MG63 (cell line): ENCODE measurements at regions not wholly inside any gene's neighbourhood (a gene's known extent, or its start where the extent isn't known, plus 50 kb on each side); places are given as distances from the start of the nearest gene placed in this dataset.
A peak's percentile ranks its signal among the peaks of the same experiment; 100 is the strongest.
"Not testable (repeated sequence)": the region's sequence is repeated elsewhere in the genome, so short reads cannot be mapped to it uniquely, and the experiment has no call there.

ENCODE experiments used
- DNase-seq: peaks from one replicate; pipeline ENCODE4 v3.0.0-alpha.2; 2020
- H3K27me3 ChIP-seq: fragments of 250-450 bp; sonication (Bioruptor Pico); 2 replicates; pipeline ENCODE4 v1.5.1; 2020; ENCODE audit warnings: mild to moderate bottlenecking, moderate library complexity
- H3K36me3 ChIP-seq: fragments of 250-450 bp; sonication (Bioruptor Pico); 2 replicates; pipeline ENCODE4 v1.5.1; 2020; ENCODE audit warnings: mild to moderate bottlenecking, moderate library complexity
- H3K4me3 ChIP-seq: fragments of 250-450 bp; sonication (Bioruptor Pico); 2 replicates; pipeline ENCODE4 v1.5.1; 2020; ENCODE audit warnings: mild to moderate bottlenecking, moderate library complexity
- H3K9me3 ChIP-seq: fragments of 250-450 bp; sonication (Bioruptor Pico); 2 replicates; pipeline ENCODE4 v1.5.1; 2020; ENCODE audit warnings: mild to moderate bottlenecking, moderate library complexity

DNA sequence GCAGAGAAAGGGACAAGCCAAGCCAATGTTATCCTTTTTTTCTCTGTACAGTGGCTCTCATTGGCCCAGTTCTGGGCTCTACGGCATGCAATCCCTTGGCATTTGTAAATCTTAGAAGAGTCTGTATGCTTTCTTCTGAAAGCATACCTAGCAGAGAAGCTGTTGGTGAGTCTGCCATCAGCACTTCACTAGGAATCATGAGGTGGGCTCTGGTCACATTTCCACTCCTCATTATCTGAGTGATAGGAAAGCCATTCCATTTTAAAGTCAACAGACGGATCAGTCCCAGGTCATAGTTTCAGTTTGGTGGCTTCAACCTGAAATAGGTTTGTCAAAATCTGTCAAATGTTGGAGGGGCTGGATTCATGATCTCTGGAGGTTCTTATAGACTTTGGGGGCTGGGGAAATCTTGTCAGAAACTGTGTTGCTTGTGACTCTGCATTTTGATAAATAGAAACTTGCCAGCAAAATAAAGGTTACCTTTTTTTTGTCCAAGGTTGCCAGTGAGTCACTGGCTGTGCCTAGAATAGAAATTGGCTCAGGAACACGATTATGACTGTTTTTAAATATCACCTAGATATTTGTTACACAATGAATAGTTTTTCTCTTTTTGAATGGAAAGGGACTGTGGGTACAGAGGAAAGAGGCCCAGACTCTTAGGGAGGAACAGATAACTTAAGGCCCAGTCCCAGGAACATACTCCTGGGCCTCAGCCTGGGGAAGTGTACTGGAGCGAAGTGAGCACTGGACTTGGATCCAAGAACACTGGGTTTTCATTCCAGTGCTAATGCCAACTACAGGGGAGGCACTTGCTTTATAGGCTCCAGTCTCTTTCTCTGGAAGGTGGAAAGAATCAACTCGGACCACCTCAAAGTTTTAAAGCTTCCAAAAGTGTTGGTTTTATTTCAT lies 183.1 kb downstream of the NMUR2 start:
- no peaks in the 10 kb centered on the region for H3K9me3 ChIP-seq
- H3K4me3 ChIP-seq = no peak overlapping the region
- no peaks in the 10 kb centered on the region for H3K36me3 ChIP-seq
- no peaks in the 10 kb centered on the region for H3K27me3 ChIP-seq
- no peak for DNase-seq

DNA sequence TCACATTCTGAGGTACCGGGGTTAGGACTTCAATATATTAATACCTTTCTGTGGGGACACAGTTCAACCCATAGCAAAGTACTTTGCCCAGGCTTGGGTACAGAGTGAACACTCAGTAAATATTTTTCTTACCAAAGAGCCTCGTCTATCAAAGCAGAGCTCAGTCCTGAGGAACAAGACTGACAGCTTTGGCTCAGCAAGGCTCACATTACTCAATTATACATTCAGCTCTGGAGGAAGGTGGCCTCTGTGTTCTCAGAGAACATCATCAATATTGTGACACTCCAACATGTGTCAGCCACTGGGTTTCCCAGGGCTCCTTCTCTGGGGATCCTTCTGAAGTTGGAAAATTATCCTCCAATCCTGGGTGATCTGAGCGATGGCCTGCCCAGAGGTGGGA lies 186.4 kb downstream of the NMUR2 start:
- Histone ChIP-seq H3K27me3 (no peaks in the 10 kb centered on the region), H3K36me3 (no peaks in the 10 kb centered on the region), H3K4me3 (no peak overlapping the region), H3K9me3 (no peaks in the 10 kb centered on the region; the same call in 1 of the 2 replicates)
- DNase-seq = no peak

DNA sequence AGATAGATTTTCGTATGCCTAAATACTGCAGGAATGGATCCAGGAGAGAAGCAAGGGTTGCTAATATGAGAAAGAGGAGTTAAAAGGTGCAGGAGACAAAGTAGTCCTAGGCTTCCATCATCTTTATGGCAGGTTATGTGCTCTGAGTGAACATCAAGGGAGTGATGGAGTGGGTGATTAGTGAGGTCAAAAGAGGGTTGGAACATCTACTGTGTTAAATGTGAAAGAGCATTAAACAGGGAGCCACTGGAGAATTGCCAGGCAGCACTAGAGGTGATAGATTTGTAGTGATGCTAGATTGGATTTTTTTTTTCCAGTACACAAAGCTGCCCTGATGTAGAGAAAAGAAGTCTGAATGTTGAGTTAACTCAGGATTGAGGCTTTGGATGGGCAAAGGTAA lies 199.3 kb downstream of the NMUR2 start:
- Histone ChIP-seq H3K4me3 (no peak overlapping the region), H3K36me3 (no peaks in the 10 kb centered on the region), H3K9me3 (no peaks in the 10 kb centered on the region), H3K27me3 (no peaks in the 10 kb centered on the region)
- no peak for DNase-seq

DNA sequence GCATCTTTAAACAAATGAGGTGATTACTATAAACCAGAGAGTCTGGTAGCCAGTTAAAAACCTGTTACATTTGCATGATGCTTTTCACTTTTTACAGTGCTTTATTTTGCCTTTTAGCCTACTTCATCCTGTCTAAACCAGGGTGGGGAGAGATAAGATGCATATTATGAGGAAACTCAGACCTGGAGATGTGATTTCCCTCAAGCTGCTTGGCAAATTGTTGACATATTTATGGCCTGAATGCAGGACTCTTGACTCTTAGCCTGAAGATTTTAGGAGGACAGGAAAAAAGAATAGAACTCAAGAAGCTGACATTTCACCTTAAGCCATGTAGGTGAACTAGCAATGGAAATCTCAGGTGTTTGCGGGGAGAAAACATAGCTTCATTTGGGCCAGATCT lies 202.8 kb downstream of the NMUR2 start:
- no peaks in the 10 kb centered on the region for H3K9me3 ChIP-seq
- no peak for DNase-seq

DNA sequence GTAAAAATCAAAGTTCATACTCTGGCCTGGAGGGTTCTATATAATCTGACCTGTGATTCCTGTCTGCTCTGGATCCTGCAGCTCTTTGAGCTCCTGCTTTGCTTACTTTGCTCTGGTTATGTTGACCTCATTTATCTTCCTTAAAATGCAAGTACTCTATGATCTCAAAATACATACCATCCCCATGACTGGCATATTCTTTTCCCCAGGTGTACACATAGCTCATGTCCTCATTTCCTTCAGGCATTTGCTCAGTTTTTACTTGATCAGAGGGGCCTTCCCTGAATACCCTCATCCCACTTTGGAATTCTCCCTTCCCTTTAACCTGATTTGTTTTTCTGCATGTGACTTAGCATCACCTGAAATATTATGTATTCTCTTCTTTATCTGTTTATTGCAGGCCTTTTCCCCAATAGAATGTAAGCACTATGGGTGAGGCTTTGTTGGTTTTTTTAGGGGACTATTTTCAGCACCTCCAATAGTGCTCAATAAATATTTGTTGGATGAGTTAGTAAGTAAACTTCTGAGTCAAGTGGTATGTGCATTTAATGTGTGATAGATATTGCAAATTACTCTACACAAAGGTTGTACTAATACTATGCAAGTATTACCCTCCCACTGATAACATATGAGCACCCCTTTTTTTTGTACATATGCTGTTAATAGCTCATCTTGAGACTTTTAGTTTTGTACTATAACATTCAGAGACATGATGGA lies 211.5 kb downstream of the NMUR2 start:
- DNase-seq = no peak
- Histone ChIP-seq H3K9me3 (0 out of 2 replicates have a peak, but pooled peaks cover 5% of the 10 kb centered on the region), H3K27me3 (peaks cover 6% of the 10 kb centered on the region; the same call in 1 of the 2 replicates), H3K4me3 (no peak overlapping the region), H3K36me3 (no peaks in the 10 kb centered on the region)

More for the DNA sequence above, 202.8 kb downstream of the NMUR2 start:
- Histone ChIP-seq H3K4me3 (no peak overlapping the region), H3K36me3 (no peaks in the 10 kb centered on the region), H3K27me3 (peaks cover 6% of the 10 kb centered on the region; the same call in 1 of the 2 replicates)

DNA sequence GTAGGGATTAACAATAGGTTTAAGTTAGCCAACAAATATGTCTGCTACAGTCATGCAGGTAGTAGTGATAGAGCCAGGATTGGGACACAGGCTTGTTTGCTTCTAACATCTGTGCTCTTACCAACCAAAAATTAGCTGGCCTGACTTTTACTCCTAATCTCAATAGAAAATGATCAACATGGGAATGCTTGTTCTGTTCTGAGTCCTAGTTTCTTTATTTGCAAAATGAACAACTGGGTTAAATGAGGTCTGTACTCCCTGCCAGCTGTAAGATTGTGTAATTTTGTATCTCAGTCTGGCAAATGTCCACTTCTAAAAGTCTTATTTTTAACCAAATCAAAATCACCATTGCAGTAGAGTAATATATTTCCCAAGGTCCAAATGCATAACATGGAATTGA lies 216.8 kb downstream of the NMUR2 start:
- DNase-seq = no peak
- H3K36me3 ChIP-seq = no peaks in the 10 kb centered on the region
- H3K9me3 ChIP-seq = 0 out of 2 replicates have a peak, but pooled peaks cover 5% of the 10 kb centered on the region
- 0 out of 2 replicates have a peak, but pooled peaks cover 3% of the 10 kb centered on the region for H3K27me3 ChIP-seq
- H3K4me3 ChIP-seq = no peak overlapping the region

DNA sequence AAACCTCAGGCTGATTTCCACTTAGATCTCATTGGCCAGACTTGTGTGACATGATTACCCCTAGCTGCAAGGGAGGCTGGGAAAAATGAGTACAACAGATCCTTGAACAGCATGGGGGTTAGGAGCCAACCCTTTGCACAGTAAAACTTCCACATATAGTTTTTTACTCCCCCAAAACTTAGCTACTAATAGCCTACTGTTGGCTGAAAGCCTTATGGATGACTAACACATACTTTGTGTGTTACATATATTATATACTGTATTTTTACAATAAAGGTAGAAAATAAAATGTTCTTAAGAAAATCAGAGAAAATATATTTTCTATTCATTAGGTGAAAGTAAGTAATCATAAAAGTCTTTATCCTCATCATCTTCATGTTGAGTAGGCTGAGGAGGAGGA lies 217.4 kb downstream of the NMUR2 start:
- no peak overlapping the region for H3K4me3 ChIP-seq
- no peaks in the 10 kb centered on the region for H3K36me3 ChIP-seq
- no peak for DNase-seq
- 0 out of 2 replicates have a peak, but pooled peaks cover 5% of the 10 kb centered on the region for H3K9me3 ChIP-seq
- H3K27me3 ChIP-seq = 0 out of 2 replicates have a peak, but pooled peaks cover 3% of the 10 kb centered on the region

DNA sequence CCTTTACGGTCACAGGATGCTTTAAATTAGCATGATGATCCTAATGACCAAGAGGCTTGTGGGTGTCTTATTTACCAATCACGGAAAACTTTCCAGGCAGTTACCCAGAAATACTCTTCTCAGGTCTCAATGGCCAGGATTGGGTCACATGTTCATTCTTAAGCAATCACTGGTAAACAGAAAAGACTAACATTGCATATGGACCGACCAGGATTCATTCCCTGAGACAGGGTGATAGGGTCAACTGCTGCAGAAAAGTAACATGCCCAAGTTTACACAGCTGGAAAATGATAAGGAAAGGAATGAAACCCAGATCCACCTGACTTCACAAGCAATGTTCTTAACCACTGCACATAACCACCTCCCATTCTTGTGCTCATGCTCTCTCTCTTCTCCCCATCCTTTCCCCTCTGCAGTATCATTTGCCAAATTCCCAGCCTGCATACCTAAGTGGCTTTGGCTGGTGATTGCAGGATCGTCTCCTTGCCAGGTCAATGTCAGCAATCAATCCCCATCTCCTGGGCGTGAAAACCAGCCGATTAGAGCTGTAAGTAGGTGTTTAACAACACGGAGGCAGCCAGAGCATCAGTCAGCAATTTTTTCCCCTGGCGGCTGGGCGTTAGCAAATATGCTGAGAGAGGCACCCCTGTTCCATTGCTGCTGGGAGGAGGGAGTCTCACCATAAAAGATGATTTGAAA lies 219.4 kb downstream of the NMUR2 start:
- H3K27me3 ChIP-seq = no peaks in the 10 kb centered on the region
- DNase-seq = no peak
- H3K9me3 ChIP-seq = no peaks in the 10 kb centered on the region
- no peaks in the 10 kb centered on the region for H3K36me3 ChIP-seq
- H3K4me3 ChIP-seq = no peak overlapping the region

DNA sequence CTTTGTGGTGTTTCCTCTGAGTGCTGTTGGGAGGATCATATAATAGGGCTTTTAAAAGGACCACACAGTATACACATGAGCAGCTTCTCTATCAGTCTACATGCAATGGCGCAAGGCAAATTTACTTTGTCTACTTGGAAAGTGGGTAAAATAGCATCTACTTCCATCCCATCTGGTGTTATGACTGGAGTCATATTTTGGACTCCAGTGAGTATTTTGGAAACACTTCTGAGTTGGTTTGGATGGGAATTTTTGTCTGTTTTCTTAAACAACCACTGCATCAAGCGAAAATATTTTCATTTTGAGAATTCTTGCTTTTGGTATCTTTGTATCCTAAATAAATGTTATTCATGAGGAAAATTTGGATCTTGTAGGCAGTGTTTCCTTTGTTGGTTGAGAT lies 220.8 kb downstream of the NMUR2 start:
- peaks cover 3% of the 10 kb centered on the region; the same call in 1 of the 2 replicates for H3K9me3 ChIP-seq
- no peaks in the 10 kb centered on the region for H3K27me3 ChIP-seq
- no peaks in the 10 kb centered on the region for H3K36me3 ChIP-seq
- H3K4me3 ChIP-seq = no peak overlapping the region
- DNase-seq = no peak

DNA sequence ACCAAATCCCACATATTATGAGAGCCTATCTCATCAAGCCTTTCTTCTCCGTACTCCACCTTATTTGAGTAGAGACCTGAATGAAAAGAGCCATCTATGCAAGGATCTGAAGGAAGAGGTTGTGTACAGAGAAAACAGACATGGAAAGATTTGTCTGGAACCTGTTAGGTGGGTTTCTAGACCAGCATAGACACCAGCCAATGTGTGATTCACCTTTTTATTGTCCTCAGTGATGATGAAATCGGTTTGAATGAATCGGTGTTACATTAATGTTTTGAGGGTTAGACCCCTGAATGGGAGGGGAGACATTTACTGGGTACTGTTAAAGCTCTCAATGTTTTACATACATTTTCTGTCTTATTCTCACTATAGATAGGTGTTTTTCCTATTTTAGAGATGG lies 223.6 kb downstream of the NMUR2 start:
- Histone ChIP-seq H3K27me3 (no peaks in the 10 kb centered on the region), H3K9me3 (peaks cover 3% of the 10 kb centered on the region; the same call in 1 of the 2 replicates), H3K4me3 (no peak overlapping the region), H3K36me3 (no peaks in the 10 kb centered on the region)
- DNase-seq = no peak

DNA sequence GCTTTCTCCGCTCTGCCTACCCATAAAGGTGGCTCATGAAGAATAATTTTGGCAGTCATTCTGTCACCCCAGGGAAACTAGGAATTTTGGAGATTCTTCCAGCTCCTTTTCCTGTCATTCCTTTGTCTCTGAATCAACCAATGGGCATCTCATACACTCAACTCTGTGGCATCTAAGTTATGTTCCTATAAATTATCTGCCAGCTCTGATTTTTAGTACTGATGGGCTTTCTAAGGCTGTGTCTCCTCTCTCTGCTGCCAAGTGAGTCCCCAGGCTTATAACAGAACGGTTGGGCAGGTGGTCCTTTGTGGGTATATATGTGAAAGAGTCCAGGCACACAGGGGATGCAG lies 226.8 kb downstream of the NMUR2 start:
- H3K9me3 ChIP-seq = peaks cover 3% of the 10 kb centered on the region; the same call in 1 of the 2 replicates
- no peak overlapping the region for H3K4me3 ChIP-seq
- H3K27me3 ChIP-seq = no peaks in the 10 kb centered on the region
- DNase-seq = no peak
- H3K36me3 ChIP-seq = no peaks in the 10 kb centered on the region

DNA sequence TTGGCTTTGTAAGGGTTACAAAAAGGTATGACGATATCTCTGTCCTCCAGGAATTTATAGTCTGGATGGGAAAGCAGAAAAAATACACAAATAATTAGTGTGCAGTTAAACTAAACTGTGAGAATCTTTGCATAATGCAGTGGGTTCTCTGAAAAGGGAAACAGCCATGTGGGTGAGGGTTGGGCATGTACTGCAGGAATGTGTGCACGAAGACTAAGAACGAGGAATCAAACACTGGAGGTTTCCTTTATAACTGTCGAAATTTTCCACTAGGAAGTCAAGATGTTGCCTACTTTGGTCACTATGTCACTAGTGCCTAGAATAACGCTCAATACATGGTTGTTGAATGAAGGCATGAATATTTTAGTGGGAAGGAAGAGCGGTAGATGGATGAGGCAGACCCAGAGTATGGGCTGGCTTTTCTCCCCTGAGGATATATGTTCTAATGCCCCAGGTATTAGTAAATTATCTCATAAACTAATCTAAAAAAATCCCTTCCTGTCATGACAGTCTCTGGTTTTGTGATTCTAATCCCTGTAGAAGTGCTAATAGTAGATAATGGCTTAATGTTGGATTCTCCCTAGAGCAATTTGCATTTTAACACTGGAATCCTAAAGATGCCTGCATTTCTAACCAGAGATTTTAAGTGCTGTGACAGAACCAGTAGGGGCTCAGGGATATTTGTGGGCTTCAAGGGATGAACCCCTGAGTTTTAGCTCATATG lies 227.3 kb downstream of the NMUR2 start:
- no peak for DNase-seq
- Histone ChIP-seq H3K27me3 (no peaks in the 10 kb centered on the region), H3K4me3 (no peak overlapping the region), H3K9me3 (peaks cover 3% of the 10 kb centered on the region; the same call in 1 of the 2 replicates), H3K36me3 (no peaks in the 10 kb centered on the region)

DNA sequence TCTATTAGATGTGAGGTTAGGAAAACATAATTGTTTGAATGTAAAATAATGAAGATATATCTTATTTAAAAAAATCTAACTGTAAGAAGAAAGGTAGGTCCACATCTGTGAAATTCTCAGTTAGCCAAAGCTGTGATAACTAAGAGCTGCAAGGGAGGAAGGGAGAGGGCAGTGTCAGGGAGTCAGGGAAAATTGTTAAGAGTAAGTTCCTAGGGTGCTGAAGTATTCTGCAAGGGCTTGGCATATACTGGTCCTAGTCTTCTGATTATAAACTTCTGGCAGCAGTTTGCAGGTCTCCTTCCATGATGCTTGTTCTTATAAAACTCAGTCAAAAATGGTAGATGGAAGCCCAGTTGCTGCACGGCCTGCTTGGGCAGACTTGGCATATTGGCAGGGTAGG lies 233.2 kb downstream of the NMUR2 start:
- Histone ChIP-seq H3K4me3 (no peak overlapping the region), H3K36me3 (no peaks in the 10 kb centered on the region), H3K9me3 (no peaks in the 10 kb centered on the region), H3K27me3 (0 out of 2 replicates have a peak, but pooled peaks cover 3% of the 10 kb centered on the region)
- DNase-seq = no peak

DNA sequence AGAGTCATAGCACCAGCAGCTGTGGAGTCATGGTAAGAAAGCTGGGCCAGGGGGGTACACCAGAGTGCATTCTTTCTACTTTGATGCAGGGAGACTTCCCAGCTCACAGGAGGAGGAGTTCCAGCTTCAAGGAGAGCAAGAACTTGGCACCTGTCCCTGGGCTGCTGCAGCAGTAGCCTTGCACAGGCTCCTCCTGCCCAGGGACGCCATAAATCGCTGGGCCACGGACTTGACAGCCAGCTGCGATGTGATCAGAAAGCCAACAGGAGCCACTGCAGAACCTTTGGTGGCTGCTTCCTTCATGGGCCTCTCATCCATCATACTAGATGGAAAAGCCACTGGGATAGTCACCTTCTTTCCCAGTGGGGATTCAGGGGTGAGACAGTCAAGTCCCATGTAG lies 234.7 kb downstream of the NMUR2 start:
- DNase-seq = peak; percentile 35
- Histone ChIP-seq H3K27me3 (0 out of 2 replicates have a peak, but pooled peaks cover 3% of the 10 kb centered on the region), H3K4me3 (no peak overlapping the region), H3K9me3 (no peaks in the 10 kb centered on the region), H3K36me3 (no peaks in the 10 kb centered on the region)

DNA sequence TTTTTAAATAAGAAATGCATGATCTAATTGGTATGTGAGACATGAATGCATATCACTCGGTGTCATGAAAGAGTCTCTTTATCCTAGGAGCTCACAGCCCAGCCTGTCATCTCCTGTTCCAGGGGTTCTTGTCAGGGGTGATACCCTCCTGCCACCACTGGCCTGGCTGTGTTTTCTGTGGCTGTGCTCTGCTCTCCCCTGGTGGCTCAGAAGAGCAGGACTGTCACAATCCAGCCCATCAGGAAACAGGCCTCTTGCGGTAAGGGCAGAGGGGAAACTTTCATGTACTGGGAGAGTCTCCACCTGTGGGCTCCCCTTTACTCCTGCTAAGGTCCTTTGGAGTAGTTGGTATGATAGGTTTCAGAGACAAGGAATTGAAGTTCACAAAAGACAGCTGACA lies 240.2 kb upstream of the GLRA1 start:
- no peak overlapping the region for H3K4me3 ChIP-seq
- H3K9me3 ChIP-seq = no peaks in the 10 kb centered on the region
- H3K27me3 ChIP-seq = 0 out of 2 replicates have a peak, but pooled peaks cover 3% of the 10 kb centered on the region
- DNase-seq = no peak
- no peaks in the 10 kb centered on the region for H3K36me3 ChIP-seq

DNA sequence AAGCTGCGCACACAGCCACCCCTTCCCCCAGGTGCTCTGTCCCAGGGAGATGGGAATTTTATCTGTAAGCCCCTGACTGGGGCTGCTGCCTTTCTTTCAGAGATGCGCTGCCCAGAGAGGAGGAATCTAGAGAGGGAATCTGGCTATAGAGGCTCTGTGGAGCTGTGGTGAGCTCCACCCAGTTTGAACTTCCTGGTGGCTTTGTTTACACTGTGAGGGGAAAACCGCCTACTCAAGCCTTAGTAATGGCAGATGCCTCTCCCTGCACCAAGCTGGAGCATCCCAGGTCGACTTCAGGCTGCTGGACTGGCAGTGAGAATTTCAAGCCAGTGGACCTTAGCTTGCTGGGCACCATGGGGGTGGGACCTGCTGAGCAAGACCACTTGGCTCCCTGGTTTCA lies 235.2 kb upstream of the GLRA1 start:
- peak; percentile 35 for DNase-seq
- H3K36me3 ChIP-seq, H3K27me3 ChIP-seq, H3K4me3 ChIP-seq, H3K9me3 ChIP-seq: not testable (repeated sequence)
